K562 (cell line): ENCODE measurements at regions not wholly inside any gene's neighbourhood (a gene's known extent, or its start where the extent isn't known, plus 50 kb on each side); places are given as distances from the start of the nearest gene placed in this dataset.
A peak's percentile ranks its signal among the peaks of the same experiment; 100 is the strongest.

ENCODE experiments used
- ATAC-seq: fragments of 200-7000 bp; cut with Tn5 transposase; 3 replicates; pipeline ENCODE4 v1.9.1; 2020; ENCODE audit warnings: moderate library complexity
- BruUV-seq: library from RNA; stranded (reverse); fragments of 400-500 nt; replicated peaks from 2 replicates; lab custom pipeline; 2021; lab: Mats Ljungman, UMichigan
- CTCF ChIA-PET: fragments of 300-600 bp; formaldehyde crosslinking; extraction: SDS; loops from one replicate; lab custom pipeline; 2021; ENCODE audit warnings: low intra/inter-chr PET ratio; lab: Yijun Ruan, JAX
- POLR2A ChIA-PET: fragments of 300-600, 350-650 bp; sonication (Branson Sonifier 250); formaldehyde crosslinking; extraction: SDS; loops from one replicate; lab custom pipeline; 2021; ENCODE audit warnings: antibody characterized with exemption, inconsistent platforms; lab: Yijun Ruan, JAX
- DNase-seq, 4 experiments: peaks; one replicate each; pipeline versions ENCODE4 v3.0.0 to v3.0.0-alpha.2; 2011 to 2018; ENCODE audit warnings: low spot score in 3 of 4, mixed read lengths in 3 of 4; ENCODE audit errors: extremely low read depth in 1 of 4
- FAIRE-seq: peaks from 2 replicates; lab custom pipeline; 2011; peaks lifted over from hg19 to GRCh38; lab: Jason Lieb, UNC
- H2AFZ ChIP-seq: 2 replicates; pipeline ENCODE4 v1.6.0; 2011; ENCODE audit warnings: low read depth, low read length, control low read depth, inconsistent platforms
- H3K27ac ChIP-seq: fragments of 200-600 bp; 3 replicates; pipeline ENCODE4 v1.8.0; 2011; ENCODE audit warnings: low read depth, mild to moderate bottlenecking, control low read depth, inconsistent platforms, low read length, moderate library complexity, mixed read lengths; ENCODE audit errors: extremely low read depth
- H3K27me3 ChIP-seq, 2 experiments: fragments of 300-600 bp in 1 of 2; 2 replicates in 1 of 2; 3 replicates in 1 of 2; pipeline versions ENCODE4 v1.6.0 to v1.8.0; 2011; ENCODE audit warnings: inconsistent platforms in 2 of 2, low read length in 2 of 2, mild to moderate bottlenecking in 1 of 2, mixed read lengths in 1 of 2, moderate library complexity in 1 of 2; ENCODE audit not compliant: control insufficient read depth in 2 of 2, insufficient read depth in 2 of 2
- H3K36me3 ChIP-seq: fragments of 300-600 bp; 3 replicates; pipeline ENCODE4 v1.8.0; 2011; ENCODE audit warnings: mild to moderate bottlenecking, low read length, inconsistent platforms; ENCODE audit not compliant: control insufficient read depth, insufficient read depth
- H3K4me1 ChIP-seq, 2 experiments: fragments of 200-600 bp in 1 of 2; replicated peaks in 1 of 2; 2 replicates in 1 of 2; 3 replicates in 1 of 2; pipeline versions ENCODE4 v1.5.1 to v1.8.0; 2011; ENCODE audit warnings: inconsistent platforms in 2 of 2, low read length in 2 of 2, mild to moderate bottlenecking in 1 of 2, mixed read lengths in 1 of 2, moderate library complexity in 1 of 2; ENCODE audit not compliant: control insufficient read depth in 2 of 2, insufficient read depth in 2 of 2
- H3K4me2 ChIP-seq: 2 replicates; pipeline ENCODE4 v1.6.1; 2011; ENCODE audit warnings: low read length, control low read depth, inconsistent platforms, mixed read lengths; ENCODE audit not compliant: insufficient read depth
- H3K4me3 ChIP-seq: fragments of 200-600 bp; sonication (generic), shearing (Covaris generic); 2 replicates; pipeline ENCODE4 v1.5.1; 2016; ENCODE audit warnings: control low read depth, inconsistent platforms
- H3K79me2 ChIP-seq: fragments of 200-600 bp; 3 replicates; pipeline ENCODE4 v1.8.0; 2011; ENCODE audit warnings: low read length, inconsistent platforms; ENCODE audit not compliant: control insufficient read depth, insufficient read depth
- H3K9ac ChIP-seq, 2 experiments: 2 replicates each; pipeline versions ENCODE4 v1.6.0 to v1.6.1; 2011; ENCODE audit warnings: low read depth in 2 of 2, low read length in 2 of 2, control low read depth in 1 of 2, inconsistent platforms in 1 of 2, mild to moderate bottlenecking in 1 of 2, mixed read lengths in 1 of 2; ENCODE audit not compliant: insufficient read depth in 1 of 2
- H3K9me1 ChIP-seq: one replicate; pipeline ENCODE4 v1.6.0; 2011; ENCODE audit warnings: inconsistent platforms, mild to moderate bottlenecking, low read length, moderate library complexity; ENCODE audit not compliant: control insufficient read depth, insufficient read depth
- H3K9me3 ChIP-seq: replicated peaks from 2 replicates; pipeline ENCODE4 v1.5.1; 2011; ENCODE audit warnings: low read depth, low read length, inconsistent platforms; ENCODE audit not compliant: control insufficient read depth, insufficient read depth
- H4K20me1 ChIP-seq: replicated peaks from 2 replicates; pipeline ENCODE4 v1.6.1; 2011; ENCODE audit warnings: low read length, inconsistent platforms, mixed read lengths; ENCODE audit not compliant: control insufficient read depth, insufficient read depth
- CBX3 ChIP-seq, 2 experiments: IDR thresholded peaks; 1 replicate in 1 of 2; 2 replicates in 1 of 2; pipeline ENCODE4 v1.6.1; 2012; ENCODE audit warnings: inconsistent platforms in 2 of 2, low read length in 2 of 2, borderline replicate concordance in 1 of 2, control low read depth in 1 of 2
- CREB1 ChIP-seq, 2 experiments: sonication (generic) in 1 of 2; formaldehyde crosslinking in 1 of 2; IDR thresholded peaks; 2 replicates each; pipeline versions ENCODE4 v1.6.1 to v1.8.0; 2012 to 2022; ENCODE audit warnings: inconsistent platforms in 1 of 2, mild to moderate bottlenecking in 1 of 2, missing genetic modification reagents in 1 of 2, moderate library complexity in 1 of 2
- FOXA3 ChIP-seq, 2 experiments: fragments of 450-650 bp in 1 of 2; sonication (generic) in 1 of 2; formaldehyde crosslinking; IDR thresholded peaks in 1 of 2; conservative IDR thresholded peaks in 1 of 2; 2 replicates each; pipeline versions ENCODE4 v1.4.0 to v1.8.0; 2020 to 2022; ENCODE audit warnings: mild to moderate bottlenecking in 2 of 2, missing genetic modification reagents in 1 of 2
- HMGXB4 ChIP-seq: sonication (generic); formaldehyde crosslinking; IDR thresholded peaks from 2 replicates; pipeline ENCODE4 v1.8.1; 2023; ENCODE audit warnings: mild to moderate bottlenecking, missing genetic modification reagents
- MAFK ChIP-seq: IDR thresholded peaks from 2 replicates; pipeline ENCODE4 v1.6.1; 2011; ENCODE audit warnings: low read length, improper control_type of control experiment
- MNT ChIP-seq, 2 experiments: fragments of 450-650 bp; conservative IDR thresholded peaks; 2 replicates each; pipeline ENCODE4 v1.6.1; 2017; ENCODE audit warnings: mild to moderate bottlenecking in 2 of 2, moderate library complexity in 2 of 2
- PML ChIP-seq: IDR thresholded peaks from 2 replicates; pipeline ENCODE4 v1.6.1; 2012; ENCODE audit warnings: low read length, inconsistent platforms
- SRF ChIP-seq, 2 experiments: fragments of 250-450, 450-650 bp in 1 of 2; sonication (Bioruptor Pico) in 1 of 2; sonication (generic) in 1 of 2; formaldehyde crosslinking; IDR thresholded peaks; 2 replicates each; pipeline versions ENCODE4 v1.5.0 to v1.5.1; 2020 to 2022; ENCODE audit warnings: mild to moderate bottlenecking in 1 of 2, missing genetic modification reagents in 1 of 2
- STAT5A ChIP-seq: IDR thresholded peaks from 2 replicates; pipeline ENCODE4 v1.6.1; 2012; ENCODE audit warnings: low read length, inconsistent platforms, borderline replicate concordance
- ZNF23 ChIP-seq: fragments of 250-450 bp; sonication (Bioruptor Pico); IDR thresholded peaks from 2 replicates; pipeline ENCODE4 v1.4.0; 2020; ENCODE audit warnings: mild to moderate bottlenecking
- ZNF384 ChIP-seq: IDR thresholded peaks from 2 replicates; pipeline ENCODE4 v1.6.1; 2012; ENCODE audit warnings: low read depth, low read length, improper control_type of control experiment
- ZNF79 ChIP-seq: fragments of 250-450 bp; sonication (Bioruptor Pico); IDR thresholded peaks from 2 replicates; pipeline ENCODE4 v1.4.0; 2020; ENCODE audit warnings: low read depth, mild to moderate bottlenecking, moderate library complexity
- WGBS: fragments of 100-300 bp; shearing (Covaris generic); methylation state at CpG from one replicate; pipeline ENCODE4 v1.1.6; 2016; ENCODE audit warnings: low coverage, mixed read lengths; ENCODE audit not compliant: insufficient coverage; ENCODE audit errors: missing lambda C conversion rate; 5-methylcytosine and 5-hydroxymethylcytosine counted together
- in situ Hi-C: fragments of 300-500 bp; cut with MboI; formaldehyde crosslinking; loops from 4 replicates; pipeline ENCODE4 v1.15.0; 2018; ENCODE audit warnings: inconsistent platforms, mixed read lengths
- intact Hi-C: fragments of 100-400 bp; cut with micrococcal nuclease; formaldehyde crosslinking; loops from 2 replicates; pipeline ENCODE4 v1.14.2; 2022
- TF ChIP-seq, protein P1 (sequence below), 2 experiments: fragments of 450-650 bp in 1 of 2; sonication (generic) in 1 of 2; formaldehyde crosslinking; conservative IDR thresholded peaks; 2 replicates each; pipeline versions ENCODE4 v1.4.0 to v1.8.1; 2020 to 2022; ENCODE audit warnings: mild to moderate bottlenecking in 1 of 2, missing genetic modification reagents in 1 of 2
- TF ChIP-seq, protein P2 (sequence below): sonication (generic); formaldehyde crosslinking; IDR thresholded peaks from 2 replicates; pipeline ENCODE4 v1.8.1; 2023; ENCODE audit warnings: mild to moderate bottlenecking, missing genetic modification reagents

- Histone ChIP-seq H3K4me3 (no peak overlapping the region), H3K27ac (no peak overlapping the region), H2AFZ (peak overlapping the region; percentile 65), H3K36me3 (no peaks in the 10 kb centered on the region), H4K20me1 (no peaks in the 10 kb centered on the region), H3K4me1 (peaks cover 0 to 25% of the 10 kb centered on the region in 2 experiments; a peak in 3 of 5 replicates), H3K27me3 (peaks cover 0 to 12% of the 10 kb centered on the region in 2 experiments; a peak in 2 of 5 replicates), H3K9me1 (peaks cover 3% of the 10 kb centered on the region), H3K9me3 (no peaks in the 10 kb centered on the region), H3K9ac (no peak overlapping the region), H3K4me2 (peak overlapping the region; percentile 38), H3K79me2 (no peaks in the 10 kb centered on the region)
- DNase-seq (peak; percentile 93 to 96 (median 94)), FAIRE-seq (peak; percentile 85), ATAC-seq (peak; percentile 97)
- intact Hi-C loops, result loop anchor here (1.0 to 5.0 kb wide), 9 partner anchors 28 to 513 kb away; no protein-coding TSS in a partner anchor
- in situ Hi-C loops, result no loop called here
- ChIA-PET POLR2A (interaction anchor here (0.6 to 1.8 kb wide), 11 partner anchors 10 to 1091 kb away, joined by 3 to 11 read pairs (median 4); no protein-coding TSS in a partner anchor), CTCF (interaction anchor here (0.6 to 2.7 kb wide), 33 partner anchors 10 to 351 kb away, joined by 3 to 21 read pairs (median 3); no protein-coding TSS in a partner anchor)
- WGBS, result 1% methylated on average over 3 of the region's 3 CpGs
- BruUV-seq, result no TSS peak
- TF ChIP-seq SRF (CRISPR knock-in tag; IDR thresholded peaks at IDR 0.05) (no peak), STAT5A (peak; percentile 33; the same call in 1 of the 2 replicates), MNT (conservative IDR thresholded peaks at IDR 0.05) (no peak), ZNF79 (CRISPR knock-in tag) (no peak), PML (peak; percentile 59; the same call in 1 of the 2 replicates), ZNF384 (no peak), CREB1 (IDR thresholded peaks at IDR 0.05) (peak; percentile 62), CREB1 (CRISPR knock-in tag; IDR thresholded peaks at IDR 0.05) (no peak), MAFK (no peak), FOXA3 (CRISPR knock-in tag; conservative IDR thresholded peaks at IDR 0.05 in 1 of 2, IDR thresholded peaks at IDR 0.05 in 1 of 2) (no peak), ZNF23 (CRISPR knock-in tag) (no peak), HMGXB4 (CRISPR knock-in tag) (peak; percentile 98), CBX3 (IDR thresholded peaks at IDR 0.05; ENCODE audit: borderline replicate concordance in 1 of 2, low read length in 2 of 2) (peak in 1 of 2 experiments; percentile 95; a peak in 2 of 3 replicates)
- TF ChIP-seq, protein P1, sequence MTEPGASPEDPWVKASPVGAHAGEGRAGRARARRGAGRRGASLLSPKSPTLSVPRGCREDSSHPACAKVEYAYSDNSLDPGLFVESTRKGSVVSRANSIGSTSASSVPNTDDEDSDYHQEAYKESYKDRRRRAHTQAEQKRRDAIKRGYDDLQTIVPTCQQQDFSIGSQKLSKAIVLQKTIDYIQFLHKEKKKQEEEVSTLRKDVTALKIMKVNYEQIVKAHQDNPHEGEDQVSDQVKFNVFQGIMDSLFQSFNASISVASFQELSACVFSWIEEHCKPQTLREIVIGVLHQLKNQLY (CRISPR knock-in tag; conservative IDR thresholded peaks at IDR 0.05), result peak in 1 of 2 experiments; percentile 4; a peak in 1 of 4 replicates
- TF ChIP-seq, protein P2, sequence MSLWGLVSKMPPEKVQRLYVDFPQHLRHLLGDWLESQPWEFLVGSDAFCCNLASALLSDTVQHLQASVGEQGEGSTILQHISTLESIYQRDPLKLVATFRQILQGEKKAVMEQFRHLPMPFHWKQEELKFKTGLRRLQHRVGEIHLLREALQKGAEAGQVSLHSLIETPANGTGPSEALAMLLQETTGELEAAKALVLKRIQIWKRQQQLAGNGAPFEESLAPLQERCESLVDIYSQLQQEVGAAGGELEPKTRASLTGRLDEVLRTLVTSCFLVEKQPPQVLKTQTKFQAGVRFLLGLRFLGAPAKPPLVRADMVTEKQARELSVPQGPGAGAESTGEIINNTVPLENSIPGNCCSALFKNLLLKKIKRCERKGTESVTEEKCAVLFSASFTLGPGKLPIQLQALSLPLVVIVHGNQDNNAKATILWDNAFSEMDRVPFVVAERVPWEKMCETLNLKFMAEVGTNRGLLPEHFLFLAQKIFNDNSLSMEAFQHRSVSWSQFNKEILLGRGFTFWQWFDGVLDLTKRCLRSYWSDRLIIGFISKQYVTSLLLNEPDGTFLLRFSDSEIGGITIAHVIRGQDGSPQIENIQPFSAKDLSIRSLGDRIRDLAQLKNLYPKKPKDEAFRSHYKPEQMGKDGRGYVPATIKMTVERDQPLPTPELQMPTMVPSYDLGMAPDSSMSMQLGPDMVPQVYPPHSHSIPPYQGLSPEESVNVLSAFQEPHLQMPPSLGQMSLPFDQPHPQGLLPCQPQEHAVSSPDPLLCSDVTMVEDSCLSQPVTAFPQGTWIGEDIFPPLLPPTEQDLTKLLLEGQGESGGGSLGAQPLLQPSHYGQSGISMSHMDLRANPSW (CRISPR knock-in tag), result peak; percentile 91; the same call in 1 of the 2 replicates
Measured at GRCh38 chr22:22720201-22720723, 75.8 kb downstream of the GGTLC2 start.
